Neural progenitor cell (in vitro differentiated cells): ENCODE measurements at regions not wholly inside any gene's neighbourhood (a gene's known extent, or its start where the extent isn't known, plus 50 kb on each side); places are given as distances from the start of the nearest gene placed in this dataset.

Experiments
- EZH2 ChIP-seq: fragments of 200-600 bp; sonication (generic); IDR thresholded peaks from 2 replicates; pipeline ENCODE4 v1.6.1; 2017; ENCODE audit warnings: antibody characterized with exemption, mild to moderate bottlenecking, moderate library complexity
- TF ChIP-seq, protein P1 (sequence below): fragments of 200-600 bp; sonication (generic); IDR thresholded peaks from 2 replicates; pipeline ENCODE4 v1.5.1; 2017; ENCODE audit warnings: antibody characterized with exemption, mild to moderate bottlenecking

DNA sequence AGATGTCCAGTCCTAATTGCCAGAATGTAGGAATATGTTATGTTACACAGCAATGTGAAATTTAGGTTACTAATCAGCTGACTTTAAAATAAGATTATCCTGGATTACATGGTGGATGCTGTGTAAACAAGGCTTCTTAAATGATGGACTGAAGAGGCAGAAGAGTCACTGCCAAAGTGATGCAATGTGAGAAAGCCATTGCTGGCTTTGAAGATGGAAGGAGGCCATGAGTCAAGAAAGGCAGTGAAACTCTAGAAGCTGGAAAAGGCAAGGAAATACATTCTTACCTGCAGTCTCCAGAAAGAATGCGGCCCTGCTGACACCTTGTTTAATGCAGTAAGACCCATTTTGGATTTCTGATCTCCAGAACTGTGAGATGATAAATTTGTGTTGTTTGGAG lies 179.1 kb upstream of the ZPLD1 start:
- TF ChIP-seq, protein P1, sequence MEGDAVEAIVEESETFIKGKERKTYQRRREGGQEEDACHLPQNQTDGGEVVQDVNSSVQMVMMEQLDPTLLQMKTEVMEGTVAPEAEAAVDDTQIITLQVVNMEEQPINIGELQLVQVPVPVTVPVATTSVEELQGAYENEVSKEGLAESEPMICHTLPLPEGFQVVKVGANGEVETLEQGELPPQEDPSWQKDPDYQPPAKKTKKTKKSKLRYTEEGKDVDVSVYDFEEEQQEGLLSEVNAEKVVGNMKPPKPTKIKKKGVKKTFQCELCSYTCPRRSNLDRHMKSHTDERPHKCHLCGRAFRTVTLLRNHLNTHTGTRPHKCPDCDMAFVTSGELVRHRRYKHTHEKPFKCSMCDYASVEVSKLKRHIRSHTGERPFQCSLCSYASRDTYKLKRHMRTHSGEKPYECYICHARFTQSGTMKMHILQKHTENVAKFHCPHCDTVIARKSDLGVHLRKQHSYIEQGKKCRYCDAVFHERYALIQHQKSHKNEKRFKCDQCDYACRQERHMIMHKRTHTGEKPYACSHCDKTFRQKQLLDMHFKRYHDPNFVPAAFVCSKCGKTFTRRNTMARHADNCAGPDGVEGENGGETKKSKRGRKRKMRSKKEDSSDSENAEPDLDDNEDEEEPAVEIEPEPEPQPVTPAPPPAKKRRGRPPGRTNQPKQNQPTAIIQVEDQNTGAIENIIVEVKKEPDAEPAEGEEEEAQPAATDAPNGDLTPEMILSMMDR: no peak
- TF ChIP-seq EZH2: no peak
